Karpas-422 (cell line): ENCODE measurements at regions not wholly inside any gene's neighbourhood (a gene's known extent, or its start where the extent isn't known, plus 50 kb on each side); places are given as distances from the start of the nearest gene placed in this dataset.
"Not testable (repeated sequence)": the region's sequence is repeated elsewhere in the genome, so short reads cannot be mapped to it uniquely, and the experiment has no call there.

ENCODE experiments used
- DNase-seq: peaks from one replicate; pipeline ENCODE4 v3.0.0-alpha.2; 2015
- H2AFZ ChIP-seq: fragments of 200-600 bp; sonication (generic); 2 replicates; pipeline ENCODE4 v1.6.1; 2014; ENCODE audit warnings: antibody characterized with exemption, low read length, mixed read lengths
- H3K27ac ChIP-seq: fragments of 200-600 bp; sonication (generic); 2 replicates; pipeline ENCODE4 v1.5.1; 2014; ENCODE audit warnings: mild to moderate bottlenecking, low read length, moderate library complexity
- H3K27me3 ChIP-seq: fragments of 200-600 bp; sonication (generic); 2 replicates; pipeline ENCODE4 v1.6.1; 2014; ENCODE audit warnings: low read length, mixed read lengths
- H3K36me3 ChIP-seq: fragments of 200-600 bp; sonication (generic); 2 replicates; pipeline ENCODE4 v1.6.1; 2014; ENCODE audit warnings: low read length, mixed read lengths; ENCODE audit not compliant: insufficient read depth
- H3K4me1 ChIP-seq: fragments of 200-600 bp; sonication (generic); 2 replicates; pipeline ENCODE4 v1.6.1; 2014; ENCODE audit warnings: mild to moderate bottlenecking, low read length, mixed read lengths
- H3K4me2 ChIP-seq: fragments of 200-600 bp; sonication (generic); 2 replicates; pipeline ENCODE4 v1.6.1; 2014; ENCODE audit warnings: low read length, low read depth, mild to moderate bottlenecking; ENCODE audit not compliant: poor library complexity, severe bottlenecking
- H3K4me3 ChIP-seq: fragments of 200-600 bp; sonication (generic); 2 replicates; pipeline ENCODE4 v1.5.1; 2014; ENCODE audit warnings: mild to moderate bottlenecking, antibody characterized with exemption, low read length, mixed read lengths
- H3K79me2 ChIP-seq: fragments of 200-600 bp; sonication (generic); 2 replicates; pipeline ENCODE4 v1.6.1; 2014; ENCODE audit warnings: mild to moderate bottlenecking, low read length, mixed read lengths
- H3K9ac ChIP-seq: fragments of 200-600 bp; sonication (generic); 2 replicates; pipeline ENCODE4 v1.6.0; 2014; ENCODE audit warnings: low read length
- H3K9me2 ChIP-seq: fragments of 200-600 bp; sonication (generic), shearing (Covaris generic); replicated peaks from 2 replicates; pipeline ENCODE4 v1.6.0; 2014; ENCODE audit warnings: mild to moderate bottlenecking, low read length, moderate library complexity; ENCODE audit not compliant: insufficient read depth
- H3K9me3 ChIP-seq: fragments of 300-700, 200-600 bp; sonication (generic); 2 replicates; pipeline ENCODE4 v1.6.1; 2014; ENCODE audit warnings: low read length, mixed read lengths
- H4K20me1 ChIP-seq: fragments of 200-600 bp; sonication (generic); 2 replicates; pipeline ENCODE4 v1.6.1; 2014; ENCODE audit warnings: mild to moderate bottlenecking, antibody characterized with exemption, low read length, low read depth; ENCODE audit not compliant: insufficient read depth

DNA sequence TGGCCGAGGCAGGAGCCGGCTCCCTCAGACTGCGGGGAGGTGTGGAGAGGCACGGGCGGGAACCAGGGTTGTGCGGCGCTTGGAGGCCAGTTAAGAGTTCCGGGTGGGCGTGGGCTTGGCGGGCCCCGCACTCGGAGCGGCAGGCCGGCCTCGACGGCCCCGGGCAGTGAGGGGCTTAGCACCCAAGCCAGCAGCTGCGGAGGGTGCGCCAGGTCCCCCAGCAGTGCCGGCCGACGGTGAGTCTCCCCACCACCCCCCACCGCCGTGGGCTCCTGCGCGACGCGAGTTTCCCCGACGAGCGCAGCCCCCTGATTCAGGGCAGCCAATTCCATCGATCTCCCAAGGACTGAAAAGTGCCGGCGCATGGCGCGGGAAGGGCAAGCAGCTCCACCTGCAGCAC, 605.4 kb upstream of the SLC35B3 start:
- Histone ChIP-seq H3K4me1 (no peaks in the 10 kb centered on the region), H3K36me3 (no peaks in the 10 kb centered on the region), H3K9me3 (peaks cover 3% of the 10 kb centered on the region; the same call in 1 of the 2 replicates), H3K27me3 (no peaks in the 10 kb centered on the region), H2AFZ (no peak overlapping the region), H3K4me2 (no peak overlapping the region), H3K27ac (no peak overlapping the region), H3K4me3 (no peak overlapping the region), H4K20me1 (no peaks in the 10 kb centered on the region), H3K9ac (no peak overlapping the region), H3K9me2 (no peaks in the 10 kb centered on the region), H3K79me2 (no peaks in the 10 kb centered on the region)
- DNase-seq, result no peak

DNA sequence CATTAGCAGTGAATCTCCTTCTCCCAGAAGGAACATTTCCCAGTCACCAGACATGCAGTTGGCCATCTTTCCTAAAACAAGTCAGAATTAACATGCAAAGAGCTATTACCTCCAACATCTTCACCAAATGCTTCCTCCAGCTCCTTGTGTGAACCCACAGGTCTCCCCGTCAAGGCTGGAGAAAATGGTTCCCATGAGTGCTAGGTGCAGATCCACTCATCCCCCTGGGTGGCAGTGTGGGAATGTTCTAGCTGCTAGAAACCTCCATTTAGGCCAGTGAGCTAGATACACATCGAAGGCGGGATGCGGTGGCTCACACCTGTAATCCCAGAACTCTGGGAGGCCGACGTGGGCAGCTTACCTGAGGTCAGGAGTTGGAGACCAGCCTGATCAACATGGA, 603.9 kb upstream of the SLC35B3 start:
- H3K27ac ChIP-seq, result no peak overlapping the region
- DNase-seq, result no peak
- peaks cover 3% of the 10 kb centered on the region; the same call in 1 of the 2 replicates for H3K9me3 ChIP-seq
- no peaks in the 10 kb centered on the region for H3K27me3 ChIP-seq
- H3K4me2 ChIP-seq, result no peak overlapping the region
- no peak overlapping the region for H3K4me3 ChIP-seq
- H3K79me2 ChIP-seq, result no peaks in the 10 kb centered on the region
- no peak overlapping the region for H3K9ac ChIP-seq
- H3K36me3 ChIP-seq, result no peaks in the 10 kb centered on the region
- no peaks in the 10 kb centered on the region for H3K9me2 ChIP-seq
- H3K4me1 ChIP-seq, result no peaks in the 10 kb centered on the region
- no peak overlapping the region for H2AFZ ChIP-seq
- H4K20me1 ChIP-seq, result no peaks in the 10 kb centered on the region

DNA sequence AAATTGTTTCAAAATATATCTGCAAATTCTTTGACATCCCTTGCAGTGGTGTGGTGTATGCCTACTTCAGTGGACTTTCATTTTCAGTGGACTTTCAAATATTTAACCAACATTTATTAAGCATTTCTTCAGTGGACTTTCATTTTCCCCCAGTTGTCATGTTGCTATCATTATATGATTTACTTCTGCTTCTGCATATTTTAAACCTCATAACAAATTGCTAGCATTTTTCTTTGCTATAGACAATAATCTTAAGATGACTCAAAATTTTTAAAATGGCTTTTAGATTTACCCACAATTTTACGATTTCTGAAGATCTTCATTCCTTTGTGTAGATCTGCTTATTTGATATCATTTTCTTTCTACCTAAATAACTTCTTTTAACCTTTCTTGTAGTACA, 592.7 kb upstream of the SLC35B3 start:
- H3K4me3 ChIP-seq, result no peak overlapping the region
- DNase-seq, result no peak
- H3K9ac ChIP-seq, result no peak overlapping the region
- H3K36me3 ChIP-seq, result no peaks in the 10 kb centered on the region
- no peaks in the 10 kb centered on the region for H3K27me3 ChIP-seq
- H4K20me1 ChIP-seq, result no peaks in the 10 kb centered on the region
- H3K27ac ChIP-seq, result no peak overlapping the region
- no peaks in the 10 kb centered on the region for H3K9me3 ChIP-seq
- no peaks in the 10 kb centered on the region for H3K4me1 ChIP-seq
- H3K9me2 ChIP-seq, result no peaks in the 10 kb centered on the region
- H3K4me2 ChIP-seq, result no peak overlapping the region
- H2AFZ ChIP-seq, result no peak overlapping the region
- no peaks in the 10 kb centered on the region for H3K79me2 ChIP-seq

DNA sequence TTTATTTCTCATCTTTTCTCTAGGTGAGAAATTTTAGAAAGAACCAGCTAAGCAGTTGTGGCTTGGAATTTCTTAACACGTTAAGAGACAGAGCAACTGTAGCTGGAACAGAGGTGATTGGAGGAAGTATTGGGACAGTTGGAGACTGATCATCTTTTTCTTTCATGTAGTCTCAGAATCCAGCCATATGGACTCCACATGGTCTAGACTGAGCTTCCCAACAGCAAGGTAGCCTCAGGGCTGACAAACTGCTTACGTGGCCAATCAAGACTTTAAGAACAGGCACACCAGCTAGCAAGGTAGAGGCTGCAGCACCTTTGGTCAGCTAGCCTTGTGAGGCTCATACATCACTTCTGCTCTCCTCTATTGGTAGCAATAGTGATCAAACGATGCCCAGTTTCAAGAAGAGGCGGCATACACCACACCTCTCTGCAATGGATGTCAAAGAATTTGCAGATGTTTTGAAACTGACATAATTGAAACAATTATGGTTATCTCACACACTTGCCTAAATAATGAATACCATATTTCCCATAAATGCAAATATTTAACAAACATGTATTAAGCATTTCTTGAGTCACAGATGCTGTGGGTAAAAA, 590.5 kb upstream of the SLC35B3 start:
- no peaks in the 10 kb centered on the region for H3K79me2 ChIP-seq
- no peaks in the 10 kb centered on the region for H3K9me3 ChIP-seq
- H3K27ac ChIP-seq, result no peak overlapping the region
- no peak overlapping the region for H3K9ac ChIP-seq
- no peak overlapping the region for H2AFZ ChIP-seq
- H3K36me3 ChIP-seq, result no peaks in the 10 kb centered on the region
- no peak overlapping the region for H3K4me3 ChIP-seq
- H3K4me2 ChIP-seq, result no peak overlapping the region
- no peaks in the 10 kb centered on the region for H3K9me2 ChIP-seq
- no peaks in the 10 kb centered on the region for H3K4me1 ChIP-seq
- no peaks in the 10 kb centered on the region for H3K27me3 ChIP-seq
- no peak for DNase-seq
- no peaks in the 10 kb centered on the region for H4K20me1 ChIP-seq

DNA sequence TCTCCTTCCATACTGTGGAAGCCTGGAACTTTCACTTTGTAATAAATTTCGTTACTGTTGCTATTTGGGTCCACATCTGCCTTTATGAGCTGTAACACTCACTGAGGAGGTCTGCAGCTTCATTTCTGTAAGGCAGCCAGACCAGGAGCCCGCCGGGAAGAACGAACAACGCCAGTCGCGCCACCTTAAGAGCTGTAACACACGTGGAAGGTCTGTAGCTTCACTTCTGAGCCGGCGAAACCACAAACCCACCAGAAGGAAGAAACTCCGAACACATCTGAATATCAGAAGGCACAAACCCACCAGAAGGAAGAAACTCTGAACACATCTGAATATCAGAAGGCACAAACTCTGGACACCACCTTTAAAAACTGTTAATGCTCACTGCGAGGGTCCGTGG, 589.9 kb upstream of the SLC35B3 start:
- Histone ChIP-seq H3K9me3 (no peaks in the 10 kb centered on the region), H3K36me3 (no peaks in the 10 kb centered on the region), H3K4me2 (no peak overlapping the region), H3K27me3 (no peaks in the 10 kb centered on the region), H3K79me2 (no peaks in the 10 kb centered on the region), H4K20me1 (no peaks in the 10 kb centered on the region), H3K4me1 (no peaks in the 10 kb centered on the region), H3K27ac (no peak overlapping the region), H2AFZ (no peak overlapping the region), H3K9ac (no peak overlapping the region), H3K4me3 (no peak overlapping the region), H3K9me2 (no peaks in the 10 kb centered on the region)
- DNase-seq, result no peak

DNA sequence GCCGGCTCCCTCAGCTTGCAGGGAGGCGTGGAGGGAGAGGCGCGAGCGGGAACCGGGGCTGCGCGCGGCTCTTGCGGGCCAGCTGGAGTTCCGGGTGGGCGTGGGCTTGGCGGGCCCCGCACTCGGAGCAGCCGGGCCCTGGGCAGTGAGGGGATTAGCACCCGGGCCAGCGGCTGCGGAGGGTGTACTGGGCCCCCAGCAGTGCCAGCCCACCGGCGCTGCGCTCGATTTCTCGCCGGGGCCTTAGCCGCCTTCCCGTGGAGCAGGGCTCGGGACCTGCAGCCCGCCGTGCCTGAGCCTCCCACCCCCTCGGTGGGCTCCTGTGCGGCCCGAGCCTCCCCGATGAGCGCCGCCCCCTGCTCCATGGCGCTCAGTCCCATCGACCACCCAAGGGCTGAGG, 588.9 kb upstream of the SLC35B3 start:
- DNase-seq, H3K79me2 ChIP-seq, H3K36me3 ChIP-seq, H3K4me2 ChIP-seq, H3K4me1 ChIP-seq, H3K9me3 ChIP-seq, H2AFZ ChIP-seq, H3K9me2 ChIP-seq, H3K4me3 ChIP-seq, H3K27me3 ChIP-seq, H3K9ac ChIP-seq, H3K27ac ChIP-seq, H4K20me1 ChIP-seq: not testable (repeated sequence)

DNA sequence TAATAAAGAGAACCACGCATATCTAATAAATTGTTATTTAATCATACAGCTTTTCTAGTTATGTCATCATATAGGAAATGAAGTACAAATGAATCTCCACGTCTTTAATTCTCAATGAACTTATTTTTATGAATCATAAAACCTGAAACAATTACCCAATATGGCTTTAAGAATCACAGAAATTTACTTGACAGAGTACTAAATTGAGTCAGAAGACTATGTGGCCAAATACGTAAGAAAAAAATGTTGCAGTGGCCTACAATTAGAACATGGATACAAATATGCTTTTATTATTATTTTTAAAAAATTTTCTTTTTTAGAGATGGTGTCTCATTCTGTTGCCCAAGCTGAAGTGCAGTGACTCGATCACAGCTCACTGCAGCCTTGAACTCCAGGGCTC, 584.7 kb upstream of the SLC35B3 start:
- DNase-seq, result no peak
- no peak overlapping the region for H3K9ac ChIP-seq
- no peaks in the 10 kb centered on the region for H3K79me2 ChIP-seq
- no peak overlapping the region for H3K4me3 ChIP-seq
- no peak overlapping the region for H3K4me2 ChIP-seq
- H3K27ac ChIP-seq, result no peak overlapping the region
- H3K9me3 ChIP-seq, result no peaks in the 10 kb centered on the region
- no peaks in the 10 kb centered on the region for H4K20me1 ChIP-seq
- no peaks in the 10 kb centered on the region for H3K27me3 ChIP-seq
- no peaks in the 10 kb centered on the region for H3K4me1 ChIP-seq
- no peak overlapping the region for H2AFZ ChIP-seq
- no peaks in the 10 kb centered on the region for H3K9me2 ChIP-seq
- no peaks in the 10 kb centered on the region for H3K36me3 ChIP-seq

DNA sequence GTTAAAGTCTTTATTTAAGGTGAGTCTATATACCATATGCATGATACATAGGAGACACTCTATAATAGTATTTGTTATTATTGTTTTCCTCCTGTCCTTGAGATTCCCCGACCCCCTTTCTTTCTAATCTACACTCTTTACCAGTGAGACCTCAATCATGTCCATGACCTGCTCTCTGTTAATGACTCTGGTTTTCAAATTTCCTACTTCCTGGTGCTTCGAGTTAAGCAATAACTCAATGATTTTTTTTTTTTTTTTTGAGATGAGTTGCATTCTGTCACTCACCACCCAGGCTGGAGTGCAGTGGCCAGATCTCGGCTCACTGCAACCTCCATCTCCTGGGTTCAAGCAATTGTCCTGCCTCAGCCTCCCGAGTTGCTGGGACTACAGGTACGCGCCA, 574.6 kb upstream of the SLC35B3 start:
- Histone ChIP-seq H3K27ac (no peak overlapping the region), H4K20me1 (no peaks in the 10 kb centered on the region), H3K27me3 (no peaks in the 10 kb centered on the region), H3K4me3 (no peak overlapping the region), H3K9ac (no peak overlapping the region), H2AFZ (no peak overlapping the region), H3K4me1 (no peaks in the 10 kb centered on the region), H3K79me2 (no peaks in the 10 kb centered on the region), H3K9me2 (no peaks in the 10 kb centered on the region), H3K36me3 (no peaks in the 10 kb centered on the region), H3K4me2 (no peak overlapping the region), H3K9me3 (no peaks in the 10 kb centered on the region)
- DNase-seq, result no peak

DNA sequence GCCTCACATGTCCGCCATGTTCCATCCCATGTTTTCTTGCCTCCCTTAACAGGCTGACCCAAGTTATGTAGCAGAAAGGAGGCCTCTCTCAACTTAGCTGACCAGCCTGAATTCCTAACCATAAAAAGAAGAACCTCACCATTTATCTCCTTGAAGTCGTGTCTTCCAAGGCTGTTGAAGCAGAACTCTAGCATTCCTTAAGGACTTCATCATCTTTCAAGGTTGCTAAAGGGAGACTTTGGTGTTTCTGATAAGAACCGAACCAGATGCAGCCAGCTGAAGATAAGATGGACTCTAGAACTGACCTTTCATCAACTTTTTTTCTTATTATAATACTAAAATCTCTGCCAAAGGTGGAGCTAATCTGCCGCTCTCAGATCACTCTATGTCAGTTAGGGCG, 571.7 kb upstream of the SLC35B3 start:
- no peaks in the 10 kb centered on the region for H3K79me2 ChIP-seq
- H3K9ac ChIP-seq, result no peak overlapping the region
- H3K9me3 ChIP-seq, result no peaks in the 10 kb centered on the region
- H3K4me3 ChIP-seq, result no peak overlapping the region
- no peak overlapping the region for H3K4me2 ChIP-seq
- H3K4me1 ChIP-seq, result no peaks in the 10 kb centered on the region
- H4K20me1 ChIP-seq, result no peaks in the 10 kb centered on the region
- no peak overlapping the region for H2AFZ ChIP-seq
- no peaks in the 10 kb centered on the region for H3K9me2 ChIP-seq
- H3K27me3 ChIP-seq, result no peaks in the 10 kb centered on the region
- no peaks in the 10 kb centered on the region for H3K36me3 ChIP-seq
- H3K27ac ChIP-seq, result no peak overlapping the region
- DNase-seq, result no peak
